Left ventricle myocardium inferior (tissue), 1 donor: ENCODE measurements at regions not wholly inside any gene's neighbourhood (a gene's known extent, or its start where the extent isn't known, plus 50 kb on each side); places are given as distances from the start of the nearest gene placed in this dataset.
A peak's percentile ranks its signal among the peaks of the same experiment; 100 is the strongest.

ENCODE experiments used
- DNase-seq: peaks from one replicate; pipeline ENCODE4 v3.0.0-alpha.2; 2020
- H3K27ac ChIP-seq: fragments of 200-600 bp; replicated peaks from 2 replicates; pipeline ENCODE4 v1.8.0; 2021
- H3K27me3 ChIP-seq: fragments of 200-600 bp; 2 replicates; pipeline ENCODE4 v1.8.0; 2021; ENCODE audit warnings: low read depth
- H3K36me3 ChIP-seq: fragments of 200-600 bp; 2 replicates; pipeline ENCODE4 v1.8.0; 2021
- H3K4me1 ChIP-seq: fragments of 200-600 bp; 2 replicates; pipeline ENCODE4 v1.8.0; 2021
- H3K4me3 ChIP-seq: fragments of 200-600 bp; 2 replicates; pipeline ENCODE4 v1.8.0; 2021; ENCODE audit warnings: mild to moderate bottlenecking, moderate library complexity
- H3K9me3 ChIP-seq: fragments of 200-600 bp; replicated peaks from 2 replicates; pipeline ENCODE4 v1.8.0; 2021
- intact Hi-C: fragments of 100-400 bp; cut with micrococcal nuclease; formaldehyde crosslinking; loops from one replicate; pipeline ENCODE4 v1.11.0; 2022
- TF ChIP-seq, protein P1 (sequence below): fragments of 200-600 bp; IDR thresholded peaks from 2 replicates; pipeline ENCODE4 v1.8.0; 2021; ENCODE audit warnings: antibody characterized with exemption, mild to moderate bottlenecking, borderline replicate concordance
- donor health status: DM: no; HTN: yes; CAD: no; lungs with severe emphysema.

GRCh38 chr1:234989019-234989418, 139.6 kb downstream of the TOMM20 start:
- no peaks in the 10 kb centered on the region for H3K36me3 ChIP-seq
- H3K27ac ChIP-seq = peak overlapping the region; percentile 94
- H3K27me3 ChIP-seq = no peaks in the 10 kb centered on the region
- H3K4me3 ChIP-seq = no peak overlapping the region
- H3K9me3 ChIP-seq = no peaks in the 10 kb centered on the region
- intact Hi-C loops = loop anchor here (10.0 kb wide), 1 partner anchor 384 kb away; no protein-coding TSS in a partner anchor
- DNase-seq = no peak
- TF ChIP-seq, protein P1, sequence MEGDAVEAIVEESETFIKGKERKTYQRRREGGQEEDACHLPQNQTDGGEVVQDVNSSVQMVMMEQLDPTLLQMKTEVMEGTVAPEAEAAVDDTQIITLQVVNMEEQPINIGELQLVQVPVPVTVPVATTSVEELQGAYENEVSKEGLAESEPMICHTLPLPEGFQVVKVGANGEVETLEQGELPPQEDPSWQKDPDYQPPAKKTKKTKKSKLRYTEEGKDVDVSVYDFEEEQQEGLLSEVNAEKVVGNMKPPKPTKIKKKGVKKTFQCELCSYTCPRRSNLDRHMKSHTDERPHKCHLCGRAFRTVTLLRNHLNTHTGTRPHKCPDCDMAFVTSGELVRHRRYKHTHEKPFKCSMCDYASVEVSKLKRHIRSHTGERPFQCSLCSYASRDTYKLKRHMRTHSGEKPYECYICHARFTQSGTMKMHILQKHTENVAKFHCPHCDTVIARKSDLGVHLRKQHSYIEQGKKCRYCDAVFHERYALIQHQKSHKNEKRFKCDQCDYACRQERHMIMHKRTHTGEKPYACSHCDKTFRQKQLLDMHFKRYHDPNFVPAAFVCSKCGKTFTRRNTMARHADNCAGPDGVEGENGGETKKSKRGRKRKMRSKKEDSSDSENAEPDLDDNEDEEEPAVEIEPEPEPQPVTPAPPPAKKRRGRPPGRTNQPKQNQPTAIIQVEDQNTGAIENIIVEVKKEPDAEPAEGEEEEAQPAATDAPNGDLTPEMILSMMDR = no peak
- H3K4me1 ChIP-seq = peaks cover 45% of the 10 kb centered on the region

DNA sequence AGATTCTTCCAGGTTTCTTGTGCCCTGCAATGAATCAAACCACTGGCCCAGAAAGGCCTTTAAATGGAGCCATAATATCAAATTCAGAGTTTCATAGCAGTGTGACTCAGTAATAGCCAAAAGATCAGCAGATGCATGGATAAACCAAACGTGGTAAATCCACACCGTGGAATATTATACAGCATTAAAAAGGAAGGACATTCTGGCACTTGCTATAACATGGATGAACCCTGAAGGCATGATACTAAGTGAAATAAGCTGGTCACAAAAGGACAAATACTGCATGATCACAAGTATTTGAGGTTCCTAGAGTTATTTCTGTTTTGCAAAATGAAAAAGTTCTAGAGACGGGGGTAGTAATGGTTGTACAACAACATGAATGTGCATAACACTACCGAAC, 140.1 kb downstream of the TOMM20 start:
- Histone ChIP-seq H3K27ac (peak overlapping the region; percentile 94), H3K27me3 (no peaks in the 10 kb centered on the region), H3K9me3 (no peaks in the 10 kb centered on the region), H3K4me1 (peaks cover 46% of the 10 kb centered on the region), H3K4me3 (no peak overlapping the region), H3K36me3 (no peaks in the 10 kb centered on the region)
- intact Hi-C loops = loop anchor here (10.0 kb wide), 1 partner anchor 384 kb away; no protein-coding TSS in a partner anchor
- TF ChIP-seq, protein P1 = no peak
- DNase-seq = no peak

GRCh38 chr1:234988155-234988517, 140.5 kb downstream of the TOMM20 start:
- Histone ChIP-seq H3K36me3 (no peaks in the 10 kb centered on the region), H3K4me1 (peaks cover 46% of the 10 kb centered on the region), H3K27ac (peak overlapping the region; percentile 94), H3K4me3 (no peak overlapping the region), H3K9me3 (no peaks in the 10 kb centered on the region), H3K27me3 (no peaks in the 10 kb centered on the region)
- intact Hi-C loops = loop anchor here (10.0 kb wide), 1 partner anchor 383 kb away; no protein-coding TSS in a partner anchor
- no peak for DNase-seq
- TF ChIP-seq, protein P1 = no peak

DNA sequence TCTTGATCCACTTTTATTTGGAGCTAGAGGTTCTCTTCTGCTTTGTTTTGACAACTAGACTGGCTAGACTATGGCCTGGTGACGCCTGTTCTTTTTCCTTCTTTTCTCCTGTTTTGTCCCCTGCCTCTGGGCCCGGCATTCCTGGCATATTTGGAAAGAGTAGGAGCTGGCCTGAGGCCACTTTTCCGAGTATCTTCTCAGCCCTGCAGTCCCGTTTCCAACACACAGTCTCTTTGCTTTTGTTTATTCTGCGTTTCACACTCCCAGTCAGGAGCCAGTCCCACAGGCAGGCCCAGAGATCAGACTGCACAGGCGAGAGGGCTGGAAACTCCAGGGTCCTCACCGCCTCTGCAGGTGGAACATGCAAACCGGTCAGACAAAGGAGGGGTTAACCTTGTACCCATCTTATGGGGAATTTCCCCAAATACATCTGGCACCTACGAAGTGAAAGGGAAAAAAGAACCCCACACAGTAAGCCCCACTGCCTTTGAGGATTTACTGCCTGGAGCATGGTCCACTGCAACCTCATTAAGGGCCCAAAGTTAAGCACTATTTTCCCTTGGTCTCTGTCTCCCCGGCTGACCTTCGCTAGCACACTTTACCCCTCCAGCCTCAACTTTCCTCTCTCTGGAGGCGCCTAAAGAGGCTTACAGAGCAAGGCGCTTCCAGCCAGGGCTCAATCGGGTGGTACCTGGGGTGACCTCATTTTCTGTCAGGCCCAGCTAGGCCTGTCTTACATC, 141.1 kb downstream of the TOMM20 start:
- TF ChIP-seq, protein P1 = no peak
- peak; percentile 68 for DNase-seq
- no peak overlapping the region for H3K4me3 ChIP-seq
- peaks cover 46% of the 10 kb centered on the region for H3K4me1 ChIP-seq
- H3K36me3 ChIP-seq = no peaks in the 10 kb centered on the region
- H3K9me3 ChIP-seq = no peaks in the 10 kb centered on the region
- intact Hi-C loops = loop anchor here (10.0 kb wide), 1 partner anchor 383 kb away; no protein-coding TSS in a partner anchor
- H3K27me3 ChIP-seq = no peaks in the 10 kb centered on the region
- peak overlapping the region; percentile 94 for H3K27ac ChIP-seq

- no peaks in the 10 kb centered on the region for H3K27me3 ChIP-seq
- H3K27ac ChIP-seq = peak overlapping the region; percentile 94
- no peaks in the 10 kb centered on the region for H3K9me3 ChIP-seq
- no peak for DNase-seq
- no peak overlapping the region for H3K4me3 ChIP-seq
- intact Hi-C loops = loop anchor here (10.0 kb wide), 1 partner anchor 382 kb away; no protein-coding TSS in a partner anchor
- peaks cover 52% of the 10 kb centered on the region for H3K4me1 ChIP-seq
- TF ChIP-seq, protein P1 = no peak
- H3K36me3 ChIP-seq = no peaks in the 10 kb centered on the region
Observed at GRCh38 chr1:234986750-234987414, 141.8 kb downstream of the TOMM20 start.
